HepG2 (cell line): ENCODE measurements at regions not wholly inside any gene's neighbourhood (a gene's known extent, or its start where the extent isn't known, plus 50 kb on each side); places are given as distances from the start of the nearest gene placed in this dataset.

Experiments used
- BCL6 ChIP-seq: IDR thresholded peaks from 2 replicates; pipeline ENCODE4 v1.6.1; 2016; ENCODE audit warnings: missing genetic modification reagents, missing compliant biosample characterization
- EP300 ChIP-seq, 3 experiments: sonication (generic) in 1 of 3; formaldehyde crosslinking in 1 of 3; IDR thresholded peaks; 2 replicates each; pipeline versions ENCODE4 v1.5.1 to v1.6.1; 2011 to 2020; ENCODE audit warnings: low read depth in 2 of 3, low read length in 2 of 3, borderline replicate concordance in 1 of 3, improper control_type of control experiment in 1 of 3, mild to moderate bottlenecking in 1 of 3, missing genetic modification reagents in 1 of 3, moderate library complexity in 1 of 3
- HDAC1 ChIP-seq: sonication (generic); formaldehyde crosslinking; IDR thresholded peaks from 2 replicates; pipeline ENCODE4 v1.5.1; 2020; ENCODE audit warnings: mild to moderate bottlenecking, missing genetic modification reagents
- JUNB ChIP-seq: sonication (generic); formaldehyde crosslinking; IDR thresholded peaks from 2 replicates; pipeline ENCODE4 v1.8.0; 2022; ENCODE audit warnings: missing genetic modification reagents, mild to moderate bottlenecking, borderline replicate concordance
- PITX1 ChIP-seq: sonication (generic); formaldehyde crosslinking; IDR thresholded peaks from 2 replicates; pipeline ENCODE4 v1.5.1; 2020; ENCODE audit warnings: mild to moderate bottlenecking, missing genetic modification reagents
- PPARG ChIP-seq: conservative IDR thresholded peaks from 2 replicates; pipeline ENCODE4 v1.6.1; 2016; ENCODE audit warnings: missing biosample characterization, missing genetic modification reagents
- RXRB ChIP-seq: IDR thresholded peaks from 2 replicates; pipeline ENCODE4 v1.6.1; 2016; ENCODE audit warnings: borderline replicate concordance, missing genetic modification reagents, missing compliant biosample characterization
- SKI ChIP-seq: fragments of 450-650 bp; IDR thresholded peaks from one replicate; pipeline ENCODE4 v1.6.1; 2018; ENCODE audit warnings: mild to moderate bottlenecking; ENCODE audit not compliant: partially characterized antibody
- SOX13 ChIP-seq, 3 experiments: fragments of 450-650 bp in 1 of 3; sonication (generic) in 1 of 3; formaldehyde crosslinking in 1 of 3; IDR thresholded peaks in 2 of 3; conservative IDR thresholded peaks in 1 of 3; 2 replicates each; pipeline versions ENCODE4 v1.5.0 to v1.6.1; 2016 to 2020; ENCODE audit warnings: antibody characterized with exemption in 1 of 3, mild to moderate bottlenecking in 1 of 3, missing compliant biosample characterization in 1 of 3, missing genetic modification reagents in 1 of 3, moderate library complexity in 1 of 3
- SOX5 ChIP-seq: IDR thresholded peaks from 2 replicates; pipeline ENCODE4 v1.6.1; 2016; ENCODE audit warnings: borderline replicate concordance
- ZBTB7A ChIP-seq: sonication (generic); formaldehyde crosslinking; IDR thresholded peaks from 2 replicates; pipeline ENCODE4 v1.8.0; 2022; ENCODE audit warnings: mild to moderate bottlenecking, missing genetic modification reagents
- TF ChIP-seq, protein P1 (sequence below), 2 experiments: IDR thresholded peaks; 2 replicates each; pipeline ENCODE4 v1.6.1; 2011 to 2012; ENCODE audit warnings: low read length in 2 of 2, borderline replicate concordance in 1 of 2, low read depth in 1 of 2, mild to moderate bottlenecking in 1 of 2, moderate library complexity in 1 of 2
- TF ChIP-seq, protein P2 (sequence below): sonication (generic); formaldehyde crosslinking; IDR thresholded peaks from 2 replicates; pipeline ENCODE4 v1.4.0; 2020; ENCODE audit warnings: missing genetic modification reagents, borderline replicate concordance
- TF ChIP-seq, protein P3 (sequence below): sonication (generic); formaldehyde crosslinking; IDR thresholded peaks from 2 replicates; pipeline ENCODE4 v1.5.0; 2020; ENCODE audit warnings: mild to moderate bottlenecking, missing genetic modification reagents
- TF ChIP-seq, protein P4 (sequence below): sonication (generic); formaldehyde crosslinking; IDR thresholded peaks from 2 replicates; pipeline ENCODE4 v1.4.0; 2020; ENCODE audit warnings: missing genetic modification reagents, borderline replicate concordance

DNA sequence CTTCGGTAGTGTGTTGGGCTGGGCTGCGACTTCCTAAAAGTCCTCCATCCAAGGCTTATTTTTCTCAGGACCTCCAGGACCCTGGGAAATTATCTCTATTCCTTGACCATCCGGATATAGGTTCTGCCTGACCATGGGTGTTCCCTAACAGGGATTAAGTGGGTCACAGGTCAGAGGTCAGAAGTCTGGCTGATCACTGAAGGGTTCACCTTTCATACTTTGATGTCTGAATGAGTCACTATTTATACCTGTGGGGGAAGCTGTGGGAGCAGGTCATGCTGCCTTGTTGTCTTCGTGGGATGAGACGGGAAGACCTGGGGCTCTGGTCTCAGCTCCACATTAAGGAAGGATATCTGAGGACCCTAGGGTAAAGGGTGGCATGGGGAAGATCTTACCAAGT is 65.0 kb upstream of the ETV3 start (continued):
- TF ChIP-seq PPARG (0 out of 2 replicates have a peak, but pooled peaks have one; percentile 42), SKI (peak; percentile 35), SOX5 (peak; percentile 38; the same call in 1 of the 2 replicates), RXRB (CRISPR knock-in tag) (peak; percentile 78; the same call in 1 of the 2 replicates), BCL6 (CRISPR knock-in tag) (0 out of 2 replicates have a peak, but pooled peaks have one; percentile 29), ZBTB7A (CRISPR knock-in tag) (no peak), HDAC1 (CRISPR knock-in tag) (0 out of 2 replicates have a peak, but pooled peaks have one; percentile 18), SOX13 (IDR thresholded peaks at IDR 0.05) (no peak), SOX13 (CRISPR knock-in tag; conservative IDR thresholded peaks at IDR 0.05 in 1 of 2, IDR thresholded peaks at IDR 0.05 in 1 of 2) (peak in 1 of 2 experiments; percentile 52; a peak in 1 of 4 replicates), JUNB (peak; percentile 31; the same call in 1 of the 2 replicates), PITX1 (CRISPR knock-in tag) (0 out of 2 replicates have a peak, but pooled peaks have one; percentile 41), EP300 (IDR thresholded peaks at IDR 0.05; ENCODE audit: low read depth in 2 of 2, low read length in 2 of 2) (peak in 1 of 2 experiments; percentile 71; a peak in 1 of 4 replicates), EP300 (CRISPR knock-in tag; IDR thresholded peaks at IDR 0.05; ENCODE audit: borderline replicate concordance) (no peak)
- TF ChIP-seq, protein P1, sequence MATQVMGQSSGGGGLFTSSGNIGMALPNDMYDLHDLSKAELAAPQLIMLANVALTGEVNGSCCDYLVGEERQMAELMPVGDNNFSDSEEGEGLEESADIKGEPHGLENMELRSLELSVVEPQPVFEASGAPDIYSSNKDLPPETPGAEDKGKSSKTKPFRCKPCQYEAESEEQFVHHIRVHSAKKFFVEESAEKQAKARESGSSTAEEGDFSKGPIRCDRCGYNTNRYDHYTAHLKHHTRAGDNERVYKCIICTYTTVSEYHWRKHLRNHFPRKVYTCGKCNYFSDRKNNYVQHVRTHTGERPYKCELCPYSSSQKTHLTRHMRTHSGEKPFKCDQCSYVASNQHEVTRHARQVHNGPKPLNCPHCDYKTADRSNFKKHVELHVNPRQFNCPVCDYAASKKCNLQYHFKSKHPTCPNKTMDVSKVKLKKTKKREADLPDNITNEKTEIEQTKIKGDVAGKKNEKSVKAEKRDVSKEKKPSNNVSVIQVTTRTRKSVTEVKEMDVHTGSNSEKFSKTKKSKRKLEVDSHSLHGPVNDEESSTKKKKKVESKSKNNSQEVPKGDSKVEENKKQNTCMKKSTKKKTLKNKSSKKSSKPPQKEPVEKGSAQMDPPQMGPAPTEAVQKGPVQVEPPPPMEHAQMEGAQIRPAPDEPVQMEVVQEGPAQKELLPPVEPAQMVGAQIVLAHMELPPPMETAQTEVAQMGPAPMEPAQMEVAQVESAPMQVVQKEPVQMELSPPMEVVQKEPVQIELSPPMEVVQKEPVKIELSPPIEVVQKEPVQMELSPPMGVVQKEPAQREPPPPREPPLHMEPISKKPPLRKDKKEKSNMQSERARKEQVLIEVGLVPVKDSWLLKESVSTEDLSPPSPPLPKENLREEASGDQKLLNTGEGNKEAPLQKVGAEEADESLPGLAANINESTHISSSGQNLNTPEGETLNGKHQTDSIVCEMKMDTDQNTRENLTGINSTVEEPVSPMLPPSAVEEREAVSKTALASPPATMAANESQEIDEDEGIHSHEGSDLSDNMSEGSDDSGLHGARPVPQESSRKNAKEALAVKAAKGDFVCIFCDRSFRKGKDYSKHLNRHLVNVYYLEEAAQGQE (IDR thresholded peaks at IDR 0.05; ENCODE audit: borderline replicate concordance in 1 of 2, low read depth in 1 of 2, low read length in 2 of 2): no peak
- TF ChIP-seq, protein P2, sequence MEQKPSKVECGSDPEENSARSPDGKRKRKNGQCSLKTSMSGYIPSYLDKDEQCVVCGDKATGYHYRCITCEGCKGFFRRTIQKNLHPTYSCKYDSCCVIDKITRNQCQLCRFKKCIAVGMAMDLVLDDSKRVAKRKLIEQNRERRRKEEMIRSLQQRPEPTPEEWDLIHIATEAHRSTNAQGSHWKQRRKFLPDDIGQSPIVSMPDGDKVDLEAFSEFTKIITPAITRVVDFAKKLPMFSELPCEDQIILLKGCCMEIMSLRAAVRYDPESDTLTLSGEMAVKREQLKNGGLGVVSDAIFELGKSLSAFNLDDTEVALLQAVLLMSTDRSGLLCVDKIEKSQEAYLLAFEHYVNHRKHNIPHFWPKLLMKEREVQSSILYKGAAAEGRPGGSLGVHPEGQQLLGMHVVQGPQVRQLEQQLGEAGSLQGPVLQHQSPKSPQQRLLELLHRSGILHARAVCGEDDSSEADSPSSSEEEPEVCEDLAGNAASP: no peak
- TF ChIP-seq, protein P3, sequence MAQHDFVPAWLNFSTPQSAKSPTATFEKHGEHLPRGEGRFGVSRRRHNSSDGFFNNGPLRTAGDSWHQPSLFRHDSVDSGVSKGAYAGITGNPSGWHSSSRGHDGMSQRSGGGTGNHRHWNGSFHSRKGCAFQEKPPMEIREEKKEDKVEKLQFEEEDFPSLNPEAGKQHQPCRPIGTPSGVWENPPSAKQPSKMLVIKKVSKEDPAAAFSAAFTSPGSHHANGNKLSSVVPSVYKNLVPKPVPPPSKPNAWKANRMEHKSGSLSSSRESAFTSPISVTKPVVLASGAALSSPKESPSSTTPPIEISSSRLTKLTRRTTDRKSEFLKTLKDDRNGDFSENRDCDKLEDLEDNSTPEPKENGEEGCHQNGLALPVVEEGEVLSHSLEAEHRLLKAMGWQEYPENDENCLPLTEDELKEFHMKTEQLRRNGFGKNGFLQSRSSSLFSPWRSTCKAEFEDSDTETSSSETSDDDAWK: no peak
- TF ChIP-seq, protein P4, sequence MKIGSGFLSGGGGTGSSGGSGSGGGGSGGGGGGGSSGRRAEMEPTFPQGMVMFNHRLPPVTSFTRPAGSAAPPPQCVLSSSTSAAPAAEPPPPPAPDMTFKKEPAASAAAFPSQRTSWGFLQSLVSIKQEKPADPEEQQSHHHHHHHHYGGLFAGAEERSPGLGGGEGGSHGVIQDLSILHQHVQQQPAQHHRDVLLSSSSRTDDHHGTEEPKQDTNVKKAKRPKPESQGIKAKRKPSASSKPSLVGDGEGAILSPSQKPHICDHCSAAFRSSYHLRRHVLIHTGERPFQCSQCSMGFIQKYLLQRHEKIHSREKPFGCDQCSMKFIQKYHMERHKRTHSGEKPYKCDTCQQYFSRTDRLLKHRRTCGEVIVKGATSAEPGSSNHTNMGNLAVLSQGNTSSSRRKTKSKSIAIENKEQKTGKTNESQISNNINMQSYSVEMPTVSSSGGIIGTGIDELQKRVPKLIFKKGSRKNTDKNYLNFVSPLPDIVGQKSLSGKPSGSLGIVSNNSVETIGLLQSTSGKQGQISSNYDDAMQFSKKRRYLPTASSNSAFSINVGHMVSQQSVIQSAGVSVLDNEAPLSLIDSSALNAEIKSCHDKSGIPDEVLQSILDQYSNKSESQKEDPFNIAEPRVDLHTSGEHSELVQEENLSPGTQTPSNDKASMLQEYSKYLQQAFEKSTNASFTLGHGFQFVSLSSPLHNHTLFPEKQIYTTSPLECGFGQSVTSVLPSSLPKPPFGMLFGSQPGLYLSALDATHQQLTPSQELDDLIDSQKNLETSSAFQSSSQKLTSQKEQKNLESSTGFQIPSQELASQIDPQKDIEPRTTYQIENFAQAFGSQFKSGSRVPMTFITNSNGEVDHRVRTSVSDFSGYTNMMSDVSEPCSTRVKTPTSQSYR (CRISPR knock-in tag): peak; percentile 49; the same call in 1 of the 2 replicates
- TF ChIP-seq, all 625 proteins: peak for 31
